K562 (cell line): ENCODE measurements at regions not wholly inside any gene's neighbourhood (a gene's known extent, or its start where the extent isn't known, plus 50 kb on each side); places are given as distances from the start of the nearest gene placed in this dataset.
"Not testable (repeated sequence)": the region's sequence is repeated elsewhere in the genome, so short reads cannot be mapped to it uniquely, and the experiment has no call there.

Experiments used
- ARID1B ChIP-seq: fragments of 450-650 bp; IDR thresholded peaks from 2 replicates; pipeline ENCODE4 v1.6.1; 2016; ENCODE audit warnings: antibody characterized with exemption, mild to moderate bottlenecking, inconsistent platforms
- BRD9 ChIP-seq: fragments of 450-650 bp; IDR thresholded peaks from 2 replicates; pipeline ENCODE4 v1.6.1; 2018; ENCODE audit warnings: low read depth; ENCODE audit not compliant: partially characterized antibody
- CBX5 ChIP-seq: IDR thresholded peaks from 2 replicates; pipeline ENCODE4 v1.6.1; 2014; ENCODE audit warnings: low read depth, borderline replicate concordance
- CTBP1 ChIP-seq: fragments of 450-650 bp; IDR thresholded peaks from 2 replicates; pipeline ENCODE4 v1.6.1; 2016; ENCODE audit warnings: borderline replicate concordance
- DPF2 ChIP-seq: fragments of 450-650 bp; IDR thresholded peaks from 2 replicates; pipeline ENCODE4 v1.6.1; 2016
- EGR1 ChIP-seq: fragments of 450-650 bp; conservative IDR thresholded peaks from 2 replicates; pipeline ENCODE4 v1.6.1; 2017; ENCODE audit warnings: mild to moderate bottlenecking
- EP400 ChIP-seq: fragments of 450-650 bp; IDR thresholded peaks from 2 replicates; pipeline ENCODE4 v1.6.1; 2017; ENCODE audit warnings: antibody characterized with exemption, mild to moderate bottlenecking, moderate library complexity
- ETV1 ChIP-seq: fragments of 450-650 bp; conservative IDR thresholded peaks from 2 replicates; pipeline ENCODE4 v1.6.1; 2016; ENCODE audit warnings: missing genetic modification characterization, control low read depth, low read depth, missing compliant biosample characterization
- FOXA3 ChIP-seq, 2 experiments: fragments of 450-650 bp in 1 of 2; sonication (generic) in 1 of 2; formaldehyde crosslinking; IDR thresholded peaks in 1 of 2; conservative IDR thresholded peaks in 1 of 2; 2 replicates each; pipeline versions ENCODE4 v1.4.0 to v1.8.0; 2020 to 2022; ENCODE audit warnings: mild to moderate bottlenecking in 2 of 2, missing genetic modification reagents in 1 of 2
- FOXK1 ChIP-seq: sonication (generic); formaldehyde crosslinking; IDR thresholded peaks from 2 replicates; pipeline ENCODE4 v1.8.0; 2022; ENCODE audit warnings: missing genetic modification reagents, mild to moderate bottlenecking, borderline replicate concordance
- GABPB1 ChIP-seq: sonication (generic); formaldehyde crosslinking; IDR thresholded peaks from 2 replicates; pipeline ENCODE4 v1.8.0; 2022; ENCODE audit warnings: mild to moderate bottlenecking, missing genetic modification reagents
- HDAC1 ChIP-seq, 2 experiments: fragments of 450-650 bp; IDR thresholded peaks; 2 replicates each; pipeline ENCODE4 v1.6.1; 2016 to 2017; ENCODE audit warnings: inconsistent platforms in 1 of 2, mild to moderate bottlenecking in 1 of 2, moderate library complexity in 1 of 2
- HDAC3 ChIP-seq: fragments of 450-650 bp; IDR thresholded peaks from 2 replicates; pipeline ENCODE4 v1.6.1; 2018; ENCODE audit warnings: borderline replicate concordance, mild to moderate bottlenecking, moderate library complexity; ENCODE audit not compliant: partially characterized antibody
- LCOR ChIP-seq: sonication (generic); formaldehyde crosslinking; IDR thresholded peaks from 2 replicates; pipeline ENCODE4 v1.8.0; 2022; ENCODE audit warnings: mild to moderate bottlenecking, missing genetic modification reagents
- MYNN ChIP-seq, 2 experiments: sonication (generic); formaldehyde crosslinking in 1 of 2; IDR thresholded peaks; 2 replicates each; pipeline versions ENCODE4 v1.5.0 to v1.6.1; 2016 to 2020; ENCODE audit warnings: antibody characterized with exemption in 1 of 2, missing genetic modification reagents in 1 of 2
- NFRKB ChIP-seq: fragments of 450-650 bp; IDR thresholded peaks from 2 replicates; pipeline ENCODE4 v1.6.1; 2016; ENCODE audit warnings: low read depth
- POLR2G ChIP-seq: fragments of 200-400 bp; formaldehyde crosslinking; IDR thresholded peaks from 2 replicates; pipeline ENCODE4 v1.6.1; 2017; ENCODE audit warnings: low read depth, mild to moderate bottlenecking, antibody characterized with exemption, low read length, moderate library complexity
- SMARCA5 ChIP-seq: fragments of 450-650 bp; IDR thresholded peaks from 2 replicates; pipeline ENCODE4 v1.6.1; 2016
- TAF1 ChIP-seq: IDR thresholded peaks from 2 replicates; pipeline ENCODE4 v1.6.1; 2011; ENCODE audit warnings: mild to moderate bottlenecking, low read length, moderate library complexity; ENCODE audit not compliant: insufficient read depth, control insufficient read depth, severe bottlenecking; ENCODE audit errors: extremely low read depth
- TAF7 ChIP-seq: fragments of 450-650 bp; IDR thresholded peaks from 2 replicates; pipeline ENCODE4 v1.6.1; 2016; ENCODE audit warnings: missing genetic modification characterization, missing compliant biosample characterization
- TAF9B ChIP-seq: fragments of 450-650 bp; IDR thresholded peaks from 2 replicates; pipeline ENCODE4 v1.6.1; 2018; ENCODE audit warnings: mild to moderate bottlenecking; ENCODE audit not compliant: partially characterized antibody
- TCF3 ChIP-seq: sonication (generic); formaldehyde crosslinking; IDR thresholded peaks from 2 replicates; pipeline ENCODE4 v1.4.0; 2020; ENCODE audit warnings: mild to moderate bottlenecking, missing genetic modification reagents
- TEAD4 ChIP-seq, 2 experiments: sonication (generic) in 1 of 2; formaldehyde crosslinking in 1 of 2; IDR thresholded peaks; 2 replicates each; pipeline versions ENCODE4 v1.6.1 to v1.8.0; 2012 to 2022; ENCODE audit warnings: borderline replicate concordance in 1 of 2, inconsistent platforms in 1 of 2, low read length in 1 of 2, mild to moderate bottlenecking in 1 of 2, missing genetic modification reagents in 1 of 2
- TF ChIP-seq, protein P1 (sequence below): sonication (generic); formaldehyde crosslinking; IDR thresholded peaks from 2 replicates; pipeline ENCODE4 v1.9.0; 2022; ENCODE audit warnings: mild to moderate bottlenecking, missing genetic modification reagents
- TF ChIP-seq, protein P2 (sequence below): sonication (generic); formaldehyde crosslinking; IDR thresholded peaks from 2 replicates; pipeline ENCODE4 v1.8.0; 2022; ENCODE audit warnings: missing genetic modification reagents, mild to moderate bottlenecking, moderate library complexity, borderline replicate concordance
- TF ChIP-seq, protein P3 (sequence below): sonication (generic); formaldehyde crosslinking; IDR thresholded peaks from 2 replicates; pipeline ENCODE4 v1.9.0; 2022; ENCODE audit warnings: mild to moderate bottlenecking, missing genetic modification reagents

DNA sequence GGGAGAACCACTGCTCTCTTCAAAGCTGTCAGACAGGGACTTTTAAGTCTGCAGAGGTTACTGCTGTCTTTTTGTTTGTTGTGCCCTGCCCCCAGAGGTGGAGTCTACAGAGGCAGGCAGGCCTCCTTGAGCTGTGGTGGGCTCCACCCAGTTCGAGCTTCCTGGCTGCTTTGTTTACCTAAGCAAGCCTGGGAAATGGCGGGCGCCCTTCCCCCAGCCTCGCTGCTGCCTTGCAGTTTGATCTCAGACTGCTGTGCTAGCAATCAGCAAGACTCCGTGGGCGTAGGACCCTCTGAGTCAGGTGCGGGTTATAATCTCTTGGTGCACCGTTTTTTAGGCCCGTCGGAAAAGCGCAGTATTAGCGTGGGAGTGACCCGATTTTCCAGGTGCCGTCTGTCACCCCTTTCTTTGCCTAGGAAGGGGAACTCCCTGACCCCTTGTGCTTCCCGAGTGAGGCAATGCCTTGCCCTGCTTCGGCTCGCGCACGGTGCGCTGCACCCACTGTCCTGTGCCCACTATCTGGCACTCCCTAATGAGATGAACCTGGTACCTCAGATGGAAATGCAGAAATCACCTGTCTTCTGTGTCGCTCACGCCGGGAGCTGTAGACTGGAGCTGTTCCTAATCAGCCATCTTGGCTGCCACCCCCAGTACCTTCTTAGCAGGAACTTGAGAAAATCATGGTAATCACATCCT is 56.1 kb upstream of the TNFAIP8 start (continued):
- TF ChIP-seq EGR1 (peak; percentile 90), NFRKB (peak; percentile 90), ETV1 (tag) (0 out of 2 replicates have a peak, but pooled peaks have one; percentile 14), POLR2G (peak; percentile 47; the same call in 1 of the 2 replicates), TAF7 (tag) (peak; percentile 46; the same call in 1 of the 2 replicates), HDAC1 (IDR thresholded peaks at IDR 0.05) (peak in 1 of 2 experiments; percentile 32; a peak in 1 of 4 replicates), CTBP1 (peak; percentile 37; the same call in 1 of the 2 replicates), TAF1 (peak; percentile 34), TEAD4 (IDR thresholded peaks at IDR 0.05; ENCODE audit: low read length) (peak; percentile 25; the same call in 1 of the 2 replicates), LCOR (CRISPR knock-in tag) (0 out of 2 replicates have a peak, but pooled peaks have one; percentile 8), MYNN (IDR thresholded peaks at IDR 0.05) (peak; percentile 94), DPF2 (peak; percentile 41; the same call in 1 of the 2 replicates), GABPB1 (CRISPR knock-in tag) (peak; percentile 49; the same call in 1 of the 2 replicates), CBX5 (0 out of 2 replicates have a peak, but pooled peaks have one; percentile 12), HDAC3 (peak; percentile 22), EP400 (peak; percentile 77), TAF9B (peak; percentile 37), FOXK1 (CRISPR knock-in tag) (peak; percentile 99), TCF3 (CRISPR knock-in tag) (peak; percentile 67), SMARCA5 (0 out of 2 replicates have a peak, but pooled peaks have one; percentile 32), ARID1B (peak; percentile 68), FOXA3 (CRISPR knock-in tag; conservative IDR thresholded peaks at IDR 0.05 in 1 of 2, IDR thresholded peaks at IDR 0.05 in 1 of 2) (peak; percentile 98 to 99), BRD9 (peak; percentile 22)
- TF ChIP-seq, protein P1, sequence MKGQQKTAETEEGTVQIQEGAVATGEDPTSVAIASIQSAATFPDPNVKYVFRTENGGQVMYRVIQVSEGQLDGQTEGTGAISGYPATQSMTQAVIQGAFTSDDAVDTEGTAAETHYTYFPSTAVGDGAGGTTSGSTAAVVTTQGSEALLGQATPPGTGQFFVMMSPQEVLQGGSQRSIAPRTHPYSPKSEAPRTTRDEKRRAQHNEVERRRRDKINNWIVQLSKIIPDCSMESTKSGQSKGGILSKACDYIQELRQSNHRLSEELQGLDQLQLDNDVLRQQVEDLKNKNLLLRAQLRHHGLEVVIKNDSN: 0 out of 2 replicates have a peak, but pooled peaks have one; percentile 31
- not testable (repeated sequence) for TF ChIP-seq TEAD4 (CRISPR knock-in tag; IDR thresholded peaks at IDR 0.05; ENCODE audit: borderline replicate concordance); MYNN (CRISPR knock-in tag; IDR thresholded peaks at IDR 0.05)
- TF ChIP-seq, protein P2, sequence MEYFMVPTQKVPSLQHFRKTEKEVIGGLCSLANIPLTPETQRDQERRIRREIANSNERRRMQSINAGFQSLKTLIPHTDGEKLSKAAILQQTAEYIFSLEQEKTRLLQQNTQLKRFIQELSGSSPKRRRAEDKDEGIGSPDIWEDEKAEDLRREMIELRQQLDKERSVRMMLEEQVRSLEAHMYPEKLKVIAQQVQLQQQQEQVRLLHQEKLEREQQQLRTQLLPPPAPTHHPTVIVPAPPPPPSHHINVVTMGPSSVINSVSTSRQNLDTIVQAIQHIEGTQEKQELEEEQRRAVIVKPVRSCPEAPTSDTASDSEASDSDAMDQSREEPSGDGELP (CRISPR knock-in tag): peak; percentile 85
- TF ChIP-seq, protein P3, sequence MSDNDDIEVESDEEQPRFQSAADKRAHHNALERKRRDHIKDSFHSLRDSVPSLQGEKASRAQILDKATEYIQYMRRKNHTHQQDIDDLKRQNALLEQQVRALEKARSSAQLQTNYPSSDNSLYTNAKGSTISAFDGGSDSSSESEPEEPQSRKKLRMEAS: peak; percentile 71
